Cardiac septum (tissue), 1 donor: ENCODE measurements at regions not wholly inside any gene's neighbourhood (a gene's known extent, or its start where the extent isn't known, plus 50 kb on each side); places are given as distances from the start of the nearest gene placed in this dataset.

Experiments used
- DNase-seq: peaks from one replicate; pipeline ENCODE4 v3.0.0-alpha.2; 2020; ENCODE audit warnings: low spot score
- intact Hi-C: fragments of 100-400 bp; cut with DNase I; formaldehyde crosslinking; loops from one replicate; pipeline ENCODE4 v1.14.0; 2022
- donor health status: DM: no; HTN: no; CAD: no.

DNA sequence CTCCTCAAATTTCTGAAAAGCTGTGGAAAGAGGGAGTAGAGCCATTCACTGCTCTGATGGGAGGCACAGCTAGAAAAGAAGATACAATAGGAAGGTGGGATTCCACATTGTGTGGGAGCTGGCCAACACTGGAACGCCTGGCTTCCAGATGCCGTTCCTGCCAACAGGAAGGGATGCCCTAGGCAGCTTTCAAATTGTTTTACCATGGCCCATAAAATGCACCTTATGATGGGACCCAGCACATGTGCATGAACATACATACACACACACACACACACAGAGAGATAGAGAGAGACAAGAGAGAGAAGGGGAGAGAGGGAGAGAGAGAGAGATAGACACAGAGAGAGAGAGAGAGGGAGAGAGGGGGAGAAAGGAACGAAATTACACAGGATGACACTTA is 86.1 kb upstream of the BZW1 start:
- intact Hi-C loops, result no loop called here
- no peak for DNase-seq

GRCh38 chr2:200728630-200729029 is 83.1 kb upstream of the BZW1 start:
- intact Hi-C loops, result no loop called here
- no peak for DNase-seq

DNA sequence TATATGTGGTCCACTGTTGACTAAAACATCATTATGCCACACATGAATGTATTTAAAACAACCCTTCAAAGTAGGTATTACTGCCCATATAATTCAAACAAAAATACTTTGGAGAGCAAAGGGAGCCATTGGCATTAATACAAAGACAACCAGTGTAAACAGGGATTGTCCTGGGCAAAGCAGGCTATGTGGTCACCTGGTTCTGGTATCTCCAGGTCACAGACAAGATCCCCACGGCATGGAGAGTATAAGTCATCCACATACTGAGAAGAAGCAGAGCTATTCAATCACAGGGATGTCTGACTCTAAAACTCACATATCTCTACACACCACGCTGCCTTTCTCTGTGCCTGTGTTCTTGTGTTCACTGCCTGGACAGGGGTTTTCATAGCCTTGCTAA is 81.4 kb upstream of the BZW1 start:
- intact Hi-C loops, result no loop called here
- no peak for DNase-seq

DNA sequence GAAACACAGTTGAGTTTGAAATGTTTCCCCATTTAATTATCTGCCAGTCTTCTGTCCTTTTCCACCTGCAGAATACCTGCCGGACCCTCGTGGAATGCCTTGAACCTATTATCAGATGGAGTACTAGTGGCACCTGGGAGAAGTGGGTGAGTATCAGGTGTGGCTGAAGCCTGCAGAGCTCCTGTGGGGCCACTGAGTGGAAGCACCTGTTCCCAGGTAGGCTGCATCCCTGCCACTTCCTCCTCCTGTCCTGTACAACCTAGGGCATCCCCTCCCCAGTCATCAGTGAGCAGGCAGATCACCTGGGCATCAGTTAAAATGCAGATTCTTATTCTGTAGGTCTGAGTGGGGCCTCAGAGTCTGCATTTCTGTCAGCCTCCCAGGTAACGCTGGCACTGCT is 80.8 kb upstream of the BZW1 start:
- DNase-seq, result no peak
- intact Hi-C loops, result no loop called here

DNA sequence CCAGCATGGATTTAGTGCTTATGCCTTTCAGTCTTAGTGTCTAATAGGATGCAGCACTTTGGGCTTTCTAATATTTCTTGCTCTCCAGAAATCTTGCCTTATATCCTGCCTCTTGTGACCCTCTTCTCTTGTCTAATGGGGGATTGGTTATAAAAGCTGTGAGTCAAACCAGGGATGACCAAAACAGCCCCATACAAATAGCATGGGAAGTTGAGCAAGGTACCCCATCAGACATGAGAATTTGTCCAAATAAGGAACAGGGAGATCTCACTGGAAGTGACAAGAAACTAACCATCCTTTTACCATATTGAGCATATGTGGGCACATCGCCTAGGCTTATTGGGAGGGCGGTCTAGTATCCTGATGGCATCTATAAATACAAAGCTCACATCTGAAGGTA is 78.8 kb upstream of the BZW1 start:
- intact Hi-C loops, result no loop called here
- DNase-seq, result no peak

DNA sequence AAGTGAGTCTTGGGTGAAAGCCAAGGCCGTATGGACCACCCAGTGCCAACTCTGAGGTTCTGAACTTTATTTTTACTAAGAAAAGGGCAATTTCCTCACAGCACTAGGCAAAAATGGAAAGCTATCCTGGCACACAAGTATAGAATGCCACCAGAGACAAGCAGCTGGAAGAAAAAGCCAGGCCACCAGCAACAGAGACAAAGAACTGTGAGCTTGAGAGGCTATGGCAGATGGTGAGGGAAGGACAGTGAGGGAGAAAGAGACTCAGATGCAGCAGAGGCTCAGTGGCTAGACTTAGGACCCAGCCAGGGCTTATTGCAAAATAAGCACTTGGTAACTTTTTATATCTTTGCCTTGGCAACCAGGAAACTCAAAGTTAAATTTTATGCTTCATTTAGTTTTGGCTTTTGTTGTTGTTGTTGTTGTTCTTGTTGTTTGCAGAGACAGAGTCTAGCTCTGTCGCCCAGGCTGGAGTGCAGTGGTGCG is 78.0 kb upstream of the BZW1 start:
- intact Hi-C loops, result no loop called here
- DNase-seq, result no peak

DNA sequence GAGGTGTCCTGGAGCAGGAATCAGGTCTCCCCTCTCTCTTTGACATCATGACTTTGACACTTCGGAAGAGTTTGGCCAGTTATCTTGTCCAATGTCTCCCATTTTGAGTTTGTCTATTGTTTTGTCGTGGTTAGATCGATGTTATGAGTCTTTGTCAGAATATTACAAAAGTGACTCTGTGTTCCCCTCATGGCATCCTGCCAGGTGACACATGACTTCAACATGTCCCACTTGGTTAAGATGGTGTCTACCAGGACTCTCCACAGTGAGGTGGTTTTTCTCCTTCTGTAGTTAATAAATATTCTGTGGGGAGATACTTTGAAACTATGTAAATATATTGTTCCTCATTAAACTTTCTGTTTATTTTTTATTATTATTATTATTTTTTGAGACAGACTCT is 76.6 kb upstream of the BZW1 start:
- intact Hi-C loops, result loop anchor here (1.0 kb wide), 1 partner anchor 22 kb away; no protein-coding TSS in a partner anchor
- no peak for DNase-seq

GRCh38 chr2:200736646-200737274 is 75.0 kb upstream of the BZW1 start:
- intact Hi-C loops, result no loop called here
- no peak for DNase-seq

DNA sequence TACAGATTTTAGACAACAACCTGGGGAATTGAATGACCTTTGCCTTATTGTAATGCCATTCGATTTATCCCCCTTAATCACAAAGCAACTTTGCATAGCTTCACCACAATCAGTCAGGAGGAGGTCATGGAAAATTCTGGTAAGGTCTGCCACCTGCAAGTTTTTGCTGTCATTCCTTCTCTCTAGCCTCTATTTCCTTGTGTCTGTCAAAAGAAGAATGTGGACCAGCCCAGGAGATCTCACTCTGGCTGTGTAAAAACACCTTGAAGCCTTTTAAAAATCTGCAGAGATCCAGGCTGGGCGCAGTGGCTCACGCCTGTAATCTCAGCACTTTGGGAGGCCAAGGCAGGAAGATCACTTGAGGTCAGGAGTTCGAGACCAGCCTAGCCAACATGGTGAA is 74.1 kb upstream of the BZW1 start:
- DNase-seq, result no peak
- intact Hi-C loops, result no loop called here

DNA sequence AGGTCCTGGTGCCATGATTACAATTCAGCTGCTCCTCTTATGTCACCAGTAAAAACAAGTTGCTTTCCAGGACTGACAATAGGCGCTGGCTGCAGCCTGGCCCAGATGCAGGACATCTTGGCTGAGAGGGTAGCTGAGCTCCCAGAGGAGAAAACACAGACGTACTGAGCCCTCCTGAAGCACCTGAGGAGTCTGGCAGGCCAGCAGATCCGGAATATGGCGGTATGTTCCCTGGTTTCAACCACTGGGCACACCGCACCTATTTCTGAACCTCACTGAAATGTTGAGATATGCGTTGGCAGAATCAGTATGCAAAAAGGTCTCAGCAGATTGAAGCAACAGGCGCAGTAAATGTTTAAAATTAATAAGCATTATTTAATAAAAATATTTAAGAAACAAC is 73.1 kb upstream of the BZW1 start:
- intact Hi-C loops, result no loop called here
- no peak for DNase-seq

- DNase-seq, result no peak
- intact Hi-C loops, result loop anchor here (5.0 kb wide), 1 partner anchor 46 kb away; no protein-coding TSS in a partner anchor
Measured at GRCh38 chr2:200740907-200741306, 70.8 kb upstream of the BZW1 start.

- intact Hi-C loops, result loop anchor here (2.0 to 5.0 kb wide), 2 partner anchors 46 to 69 kb away; partner anchors contain the start of gene BZW1
- no peak for DNase-seq
Measured at GRCh38 chr2:200741468-200742202, 70.1 kb upstream of the BZW1 start.

GRCh38 chr2:200742426-200742825 is 69.3 kb upstream of the BZW1 start:
- DNase-seq, result peak; percentile 82
- intact Hi-C loops, result loop anchor here (2.0 to 5.0 kb wide), 2 partner anchors 45 to 68 kb away; partner anchors contain the start of gene BZW1

- intact Hi-C loops, result loop anchor here (2.0 to 5.0 kb wide), 2 partner anchors 44 to 68 kb away; partner anchors contain the start of gene BZW1
Measured at GRCh38 chr2:200743042-200743676, 68.6 kb upstream of the BZW1 start.

DNA sequence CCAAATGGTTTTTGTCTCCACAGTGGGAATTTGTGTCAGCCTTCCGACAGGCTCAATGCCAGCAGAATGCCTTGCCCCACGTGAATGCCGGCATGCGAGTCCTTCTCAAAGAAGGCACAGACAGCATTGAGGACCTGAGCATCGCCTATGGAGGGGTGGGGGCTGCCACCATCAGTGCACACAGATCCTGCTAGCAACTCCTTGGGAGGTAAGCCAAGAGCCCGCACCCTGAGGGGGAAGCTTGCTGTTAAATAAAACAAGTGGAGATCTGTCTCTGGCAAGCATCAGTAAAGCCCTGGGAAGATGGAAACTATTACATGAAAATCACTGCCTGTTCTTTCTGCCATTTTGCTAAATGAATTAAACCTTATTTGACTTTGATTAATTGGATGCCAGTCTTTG is 67.5 kb upstream of the BZW1 start:
- intact Hi-C loops, result loop anchor here (5.0 kb wide), 1 partner anchor 43 kb away; no protein-coding TSS in a partner anchor
- no peak for DNase-seq

More at GRCh38 chr2:200743042-200743676, 68.6 kb upstream of the BZW1 start:
- DNase-seq, result no peak

GRCh38 chr2:200746301-200746700 is 65.4 kb upstream of the BZW1 start:
- DNase-seq, result no peak
- intact Hi-C loops, result no loop called here

GRCh38 chr2:200747668-200748618 is 63.8 kb upstream of the BZW1 start:
- intact Hi-C loops, result no loop called here
- no peak for DNase-seq

GRCh38 chr2:200748779-200749178 is 62.9 kb upstream of the BZW1 start:
- intact Hi-C loops, result no loop called here
- DNase-seq, result no peak

DNA sequence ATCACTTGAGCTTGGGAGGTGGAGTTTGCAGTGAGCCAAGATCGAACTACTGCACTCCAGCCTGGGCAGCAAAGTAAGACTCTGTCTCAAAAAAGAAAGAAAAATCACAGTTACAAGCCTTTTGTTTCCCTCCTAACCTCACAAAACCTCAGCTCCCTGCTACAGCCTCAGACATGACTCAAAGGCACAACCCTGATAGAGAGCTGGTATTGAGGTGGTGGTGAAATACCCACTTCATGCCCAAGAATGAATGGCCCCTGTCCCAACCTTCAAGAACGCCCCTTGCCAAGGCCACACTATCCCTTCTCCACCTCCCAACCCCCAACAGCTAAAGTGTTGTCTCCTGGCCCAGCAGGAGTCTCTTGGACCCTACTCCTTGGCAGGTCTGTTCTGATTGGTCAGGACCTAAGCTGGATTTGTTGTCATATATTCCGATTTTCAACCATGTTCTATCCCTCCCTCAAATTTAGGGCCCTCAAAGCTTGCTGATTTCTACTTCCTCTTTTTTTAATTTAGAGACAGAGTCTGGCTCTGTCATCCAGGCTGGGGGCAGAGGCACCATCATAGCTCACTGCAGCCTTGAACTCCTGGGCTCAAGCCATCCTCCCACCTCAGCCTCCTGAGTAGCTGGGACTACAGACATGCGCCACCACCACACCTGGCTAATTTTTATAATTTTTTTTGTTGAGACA is 61.9 kb upstream of the BZW1 start:
- DNase-seq, result no peak
- intact Hi-C loops, result no loop called here
